DMS53 treated with DMSO at 0.1 percent for 48 hours (cell line): ENCODE measurements at regions not wholly inside any gene's neighbourhood (a gene's known extent, or its start where the extent isn't known, plus 50 kb on each side); places are given as distances from the start of the nearest gene placed in this dataset.

ENCODE experiments used
- DNase-seq: peaks from one replicate; lab custom pipeline; 2025; ENCODE audit not compliant: unreplicated experiment; lab: John Stamatoyannopoulos, UW

- DNase-seq: no peak
Measured at GRCh38 chr13:57784633-57785032, 153.1 kb downstream of the PCDH17 start.

DNA sequence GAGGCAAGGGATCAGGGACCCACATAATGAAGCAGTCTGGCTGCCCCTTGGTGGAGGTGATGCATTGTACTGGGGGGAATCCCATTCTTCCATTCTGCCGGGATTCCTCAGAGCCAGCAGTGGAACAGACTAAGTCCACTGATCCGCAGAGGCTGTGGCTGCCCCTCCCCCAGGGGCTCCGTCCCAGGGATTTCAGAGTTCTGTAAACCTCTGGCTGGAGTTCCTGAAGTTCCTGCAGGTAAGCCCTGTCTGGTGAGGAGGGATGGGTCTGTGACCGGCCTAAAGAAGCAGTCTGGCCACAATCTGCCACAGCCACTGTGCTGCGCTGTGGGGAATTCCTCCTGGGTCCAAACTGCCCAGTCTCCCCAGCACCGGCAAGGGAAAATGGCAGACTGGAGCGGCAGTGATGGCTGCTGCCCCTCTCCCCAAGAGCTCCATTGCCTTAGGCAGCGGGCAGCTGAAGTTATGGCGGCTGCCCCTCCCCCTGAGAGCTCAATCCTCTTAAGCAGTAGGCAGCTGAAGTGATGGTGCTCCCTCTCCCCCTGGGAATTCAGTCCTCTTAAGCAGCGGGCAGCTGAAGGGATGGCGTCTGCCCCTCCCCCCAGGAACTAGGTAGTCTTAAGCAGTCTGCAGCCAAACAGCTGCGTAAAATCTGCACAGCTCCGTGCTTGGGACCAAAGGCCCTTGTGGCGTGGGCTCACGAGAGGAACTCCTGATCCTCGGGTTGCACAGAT is 155.7 kb downstream of the PCDH17 start:
- DNase-seq: peak; percentile 19

DNA sequence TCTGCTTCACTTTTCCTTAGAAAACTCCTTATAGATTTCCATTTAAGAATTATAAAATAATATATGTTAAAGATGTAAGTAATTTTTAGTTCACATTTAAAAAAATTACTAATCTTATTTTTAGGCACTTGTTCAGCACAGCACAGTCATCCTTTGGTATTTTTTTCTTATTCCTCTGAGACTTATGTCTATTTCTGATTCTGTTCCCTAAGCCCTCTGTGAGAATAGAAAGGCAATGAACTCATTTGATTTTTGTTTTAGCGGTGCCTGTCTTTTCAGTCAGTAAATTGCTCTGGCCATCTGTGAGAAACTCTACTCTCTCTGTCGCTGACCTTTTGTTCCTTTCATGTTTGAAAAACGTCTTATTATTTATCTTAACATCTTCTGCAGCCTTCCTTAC is 168.1 kb downstream of the PCDH17 start:
- no peak for DNase-seq

DNA sequence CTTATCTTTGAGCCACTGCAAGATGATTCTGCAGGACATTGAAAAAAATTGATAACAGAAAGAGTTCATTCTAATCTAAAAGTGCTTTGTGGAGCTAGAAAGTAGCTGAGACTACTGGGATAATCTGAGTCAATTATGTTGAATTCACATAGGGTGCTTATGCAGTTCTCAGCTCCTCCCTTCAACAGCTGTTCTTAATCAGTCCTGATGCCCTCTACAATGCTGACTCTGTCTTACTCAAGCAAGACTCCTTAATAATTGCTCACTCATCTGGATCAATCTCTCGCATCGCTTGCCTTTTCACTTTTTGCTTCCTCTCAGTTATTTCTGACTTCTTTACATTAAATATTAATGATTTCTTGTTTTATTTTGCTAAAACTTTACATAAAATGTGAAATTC is 182.1 kb downstream of the PCDH17 start:
- DNase-seq: no peak

- no peak for DNase-seq
Measured at GRCh38 chr13:57815600-57815999, 184.1 kb downstream of the PCDH17 start.

- no peak for DNase-seq
Measured at GRCh38 chr13:57820924-57821323, 189.4 kb downstream of the PCDH17 start.

DNA sequence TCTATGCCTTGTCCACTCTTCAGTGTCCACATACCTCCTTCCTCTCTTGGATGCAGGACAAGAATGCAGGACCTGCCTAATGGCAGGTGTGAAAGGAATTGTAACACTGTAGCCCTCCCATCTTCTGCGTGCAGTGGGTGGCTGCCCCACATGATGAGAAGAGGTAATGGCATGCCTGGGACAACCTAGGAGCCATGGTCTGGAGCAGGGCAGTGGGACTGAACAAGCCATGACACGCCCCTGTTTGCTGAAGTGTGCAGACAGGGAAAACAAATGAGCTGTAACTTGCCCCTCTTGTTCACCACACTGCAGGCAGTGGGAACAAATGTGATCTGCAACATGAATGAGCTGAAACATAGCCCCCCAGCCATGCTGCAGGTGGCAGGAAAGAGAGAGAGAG is 192.2 kb downstream of the PCDH17 start:
- DNase-seq: no peak

GRCh38 chr13:57824121-57824520 is 192.6 kb downstream of the PCDH17 start:
- no peak for DNase-seq

- DNase-seq: no peak
Measured at GRCh38 chr13:57825066-57825465, 193.5 kb downstream of the PCDH17 start.

GRCh38 chr13:57829496-57829895 is 198.0 kb downstream of the PCDH17 start:
- DNase-seq: no peak

DNA sequence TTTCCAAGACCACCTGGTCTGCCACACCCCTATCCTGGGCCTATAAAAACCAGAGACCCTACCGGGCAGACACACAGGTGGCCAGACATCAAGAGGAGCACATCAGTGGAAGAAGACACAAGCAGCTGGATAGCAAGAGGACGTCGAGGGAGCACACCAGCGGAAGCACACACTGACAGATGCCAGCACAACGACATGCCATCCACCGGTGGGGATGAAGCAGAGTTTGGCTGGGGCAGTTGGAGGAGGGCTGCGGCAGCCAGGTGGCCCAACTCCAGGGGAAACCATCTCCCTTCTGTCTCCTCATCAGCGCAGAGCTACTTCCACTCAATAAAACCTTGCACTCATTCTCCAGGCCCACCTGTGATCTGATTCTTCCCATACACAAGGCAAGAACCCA is 200.6 kb downstream of the PCDH17 start:
- no peak for DNase-seq

- no peak for DNase-seq
Measured at GRCh38 chr13:57837801-57838200, 206.3 kb downstream of the PCDH17 start.

- no peak for DNase-seq
Measured at GRCh38 chr13:57843521-57843920, 212.0 kb downstream of the PCDH17 start.

DNA sequence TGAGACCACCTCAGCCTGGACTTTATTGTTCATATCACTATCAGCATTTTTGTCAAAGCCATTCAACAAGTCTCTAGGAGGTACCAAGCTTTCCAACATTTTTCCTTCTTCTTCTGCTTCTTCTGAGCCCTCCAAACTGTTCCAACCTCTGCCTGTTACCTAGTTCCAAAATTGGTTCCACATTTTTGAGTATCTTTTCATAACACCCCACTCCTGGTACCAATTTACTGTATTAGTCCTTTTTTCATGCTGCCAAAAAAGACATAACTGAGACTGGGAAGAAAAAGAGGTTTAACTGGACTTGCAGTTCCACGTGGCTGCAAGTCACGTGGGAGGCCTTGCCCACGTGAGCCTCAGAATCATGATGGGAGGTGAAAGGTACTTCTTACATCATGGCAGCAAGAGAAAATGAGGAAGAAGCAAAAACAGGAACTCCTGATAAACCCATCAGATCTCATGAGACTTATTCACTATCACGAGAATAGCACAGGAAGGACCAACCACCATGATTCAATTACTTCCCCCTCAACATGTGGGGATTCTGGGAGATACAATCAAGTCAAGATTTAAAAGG is 215.1 kb downstream of the PCDH17 start:
- no peak for DNase-seq

GRCh38 chr13:57857945-57858344 is 226.4 kb downstream of the PCDH17 start:
- DNase-seq: no peak

- DNase-seq: no peak
Measured at GRCh38 chr13:57858376-57858775, 226.8 kb downstream of the PCDH17 start.

- no peak for DNase-seq
Measured at GRCh38 chr13:57862879-57863278, 231.3 kb downstream of the PCDH17 start.

GRCh38 chr13:57865600-57866294 is 234.2 kb downstream of the PCDH17 start:
- DNase-seq: no peak

- DNase-seq: no peak
Measured at GRCh38 chr13:57874530-57874929, 243.0 kb downstream of the PCDH17 start.

GRCh38 chr13:57877601-57878000 is 246.1 kb downstream of the PCDH17 start:
- DNase-seq: no peak

- DNase-seq: no peak
Measured at GRCh38 chr13:57878291-57878690, 246.7 kb downstream of the PCDH17 start.

DNA sequence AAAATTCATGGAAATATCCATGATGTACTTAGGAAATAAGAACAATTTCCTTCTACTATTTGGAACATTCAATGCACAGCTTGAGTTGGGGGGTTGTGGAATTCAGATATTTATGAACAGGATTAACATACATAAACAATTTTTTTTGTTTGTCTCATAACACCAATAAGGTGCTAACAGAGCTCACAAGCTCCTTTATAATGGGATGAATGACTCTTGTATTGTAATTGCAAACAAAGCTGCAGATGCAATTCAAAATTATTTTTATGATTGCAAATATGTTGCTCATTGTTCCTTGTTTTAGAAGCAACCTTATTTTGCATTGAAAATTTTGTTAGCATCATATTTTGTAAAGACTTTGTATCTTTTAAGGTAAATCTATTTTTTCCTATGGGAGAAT is 265.7 kb downstream of the PCDH17 start:
- no peak for DNase-seq
